Ishikawa (cell line): ENCODE measurements at regions not wholly inside any gene's neighbourhood (a gene's known extent, or its start where the extent isn't known, plus 50 kb on each side); places are given as distances from the start of the nearest gene placed in this dataset.

Source experiments
- CEBPB ChIP-seq: IDR thresholded peaks from 2 replicates; pipeline ENCODE4 v1.6.1; 2012
- CREB1 ChIP-seq: IDR thresholded peaks from 2 replicates; pipeline ENCODE4 v1.6.1; 2012; ENCODE audit warnings: low read depth
- EGR1 ChIP-seq: IDR thresholded peaks from 2 replicates; pipeline ENCODE4 v1.6.1; 2012
- EP300 ChIP-seq: IDR thresholded peaks from 2 replicates; pipeline ENCODE4 v1.6.1; 2012; ENCODE audit warnings: borderline replicate concordance
- FOXM1 ChIP-seq: IDR thresholded peaks from 2 replicates; pipeline ENCODE4 v1.6.1; 2012; ENCODE audit warnings: low read depth, borderline replicate concordance
- MAX ChIP-seq: IDR thresholded peaks from 2 replicates; pipeline ENCODE4 v1.6.1; 2012
- NFIC ChIP-seq: IDR thresholded peaks from 2 replicates; pipeline ENCODE4 v1.6.1; 2012
- RAD21 ChIP-seq: IDR thresholded peaks from 2 replicates; pipeline ENCODE4 v1.6.1; 2012; ENCODE audit warnings: low read depth
- REST ChIP-seq: IDR thresholded peaks from 2 replicates; pipeline ENCODE4 v1.6.1; 2012; ENCODE audit warnings: low read depth, mild to moderate bottlenecking
- TAF1 ChIP-seq: IDR thresholded peaks from 2 replicates; pipeline ENCODE4 v1.6.1; 2012; ENCODE audit warnings: low read depth, mild to moderate bottlenecking
- TCF12 ChIP-seq: IDR thresholded peaks from 2 replicates; pipeline ENCODE4 v1.6.1; 2012; ENCODE audit warnings: low read depth
- TEAD4 ChIP-seq: IDR thresholded peaks from 2 replicates; pipeline ENCODE4 v1.6.1; 2012
- USF1 ChIP-seq: IDR thresholded peaks from 2 replicates; pipeline ENCODE4 v1.6.1; 2012
- YY1 ChIP-seq: IDR thresholded peaks from 2 replicates; pipeline ENCODE4 v1.6.1; 2012; ENCODE audit warnings: low read depth
- ZBTB7A ChIP-seq: IDR thresholded peaks from 2 replicates; pipeline ENCODE4 v1.6.1; 2012; ENCODE audit warnings: low read depth

GRCh38 chr1:203404546-203404945, 53.6 kb upstream of the FMOD start:
- TF ChIP-seq MAX: no peak
- no peak for TF ChIP-seq USF1
- TF ChIP-seq FOXM1: no peak
- no peak for TF ChIP-seq TCF12
- no peak for TF ChIP-seq RAD21
- no peak for TF ChIP-seq TAF1
- no peak for TF ChIP-seq ZBTB7A
- no peak for TF ChIP-seq EGR1
- TF ChIP-seq YY1: no peak
- TF ChIP-seq CEBPB: no peak
- TF ChIP-seq CREB1: no peak
- TF ChIP-seq EP300: no peak
- TF ChIP-seq TEAD4: no peak
- no peak for TF ChIP-seq REST
- TF ChIP-seq NFIC: no peak

GRCh38 chr1:203405703-203406438, 54.9 kb upstream of the FMOD start:
- TF ChIP-seq TAF1 (no peak), TCF12 (no peak), EP300 (no peak), FOXM1 (no peak), MAX (no peak), ZBTB7A (no peak), CEBPB (no peak), TEAD4 (no peak)

GRCh38 chr1:203406446-203407045, 55.6 kb upstream of the FMOD start:
- TF ChIP-seq MAX: no peak
- TF ChIP-seq TCF12: no peak
- no peak for TF ChIP-seq NFIC
- TF ChIP-seq CREB1: no peak
- TF ChIP-seq CEBPB: no peak
- no peak for TF ChIP-seq FOXM1
- TF ChIP-seq ZBTB7A: no peak
- TF ChIP-seq TAF1: no peak
- no peak for TF ChIP-seq YY1
- no peak for TF ChIP-seq USF1
- no peak for TF ChIP-seq TEAD4
- no peak for TF ChIP-seq EP300
- no peak for TF ChIP-seq EGR1
- TF ChIP-seq RAD21: no peak
- no peak for TF ChIP-seq REST

GRCh38 chr1:203407296-203407695, 56.4 kb upstream of the FMOD start:
- TF ChIP-seq REST (no peak), EGR1 (no peak), YY1 (no peak), FOXM1 (no peak), CREB1 (no peak), TEAD4 (no peak), NFIC (no peak), TCF12 (no peak), RAD21 (no peak), CEBPB (no peak)
